Chondrocyte (in vitro differentiated cells): ENCODE measurements at regions not wholly inside any gene's neighbourhood (a gene's known extent, or its start where the extent isn't known, plus 50 kb on each side); places are given as distances from the start of the nearest gene placed in this dataset.

Source experiments
- DNase-seq: peaks from one replicate; pipeline ENCODE4 v3.0.0; 2021; ENCODE audit warnings: mixed read lengths, low spot score
- H3K27ac Mint-ChIP-seq: one replicate; pipeline ENCODE4 v1.8.0; 2021; ENCODE audit warnings: mild to moderate bottlenecking, moderate library complexity, mixed read lengths; ENCODE audit not compliant: unreplicated experiment
- H3K27me3 Mint-ChIP-seq: 2 replicates; pipeline ENCODE4 v1.8.0; 2021; ENCODE audit warnings: low read depth, mixed read lengths
- H3K36me3 Mint-ChIP-seq: 2 replicates; pipeline ENCODE4 v1.8.0; 2021; ENCODE audit warnings: low read depth, mixed read lengths
- H3K4me1 Mint-ChIP-seq: 2 replicates; pipeline ENCODE4 v1.8.0; 2021; ENCODE audit warnings: low read depth, mild to moderate bottlenecking, mixed read lengths
- H3K4me3 Mint-ChIP-seq: one replicate; pipeline ENCODE4 v1.8.0; 2021; ENCODE audit warnings: mild to moderate bottlenecking, moderate library complexity, mixed read lengths; ENCODE audit not compliant: unreplicated experiment
- H3K9me3 Mint-ChIP-seq: 2 replicates; pipeline ENCODE4 v1.8.0; 2021; ENCODE audit warnings: low read depth, mixed read lengths
- CTCF ChIP-seq: fragments of 200-600 bp; sonication (generic); IDR thresholded peaks from 2 replicates; pipeline ENCODE4 v1.5.0; 2021; ENCODE audit warnings: antibody characterized with exemption, mild to moderate bottlenecking, moderate library complexity

- DNase-seq = no peak
- no peak overlapping the region for H3K27ac Mint-ChIP-seq
- H3K9me3 Mint-ChIP-seq = peaks cover 1% of the 10 kb centered on the region
- no peaks in the 10 kb centered on the region for H3K27me3 Mint-ChIP-seq
- TF ChIP-seq CTCF = no peak
- no peaks in the 10 kb centered on the region for H3K36me3 Mint-ChIP-seq
- peaks cover 50% of the 10 kb centered on the region for H3K4me1 Mint-ChIP-seq
- no peak overlapping the region for H3K4me3 Mint-ChIP-seq
These were observed 437.7 kb upstream of the HS6ST1 start for GRCh38 chr2:128756365-128756717.

DNA sequence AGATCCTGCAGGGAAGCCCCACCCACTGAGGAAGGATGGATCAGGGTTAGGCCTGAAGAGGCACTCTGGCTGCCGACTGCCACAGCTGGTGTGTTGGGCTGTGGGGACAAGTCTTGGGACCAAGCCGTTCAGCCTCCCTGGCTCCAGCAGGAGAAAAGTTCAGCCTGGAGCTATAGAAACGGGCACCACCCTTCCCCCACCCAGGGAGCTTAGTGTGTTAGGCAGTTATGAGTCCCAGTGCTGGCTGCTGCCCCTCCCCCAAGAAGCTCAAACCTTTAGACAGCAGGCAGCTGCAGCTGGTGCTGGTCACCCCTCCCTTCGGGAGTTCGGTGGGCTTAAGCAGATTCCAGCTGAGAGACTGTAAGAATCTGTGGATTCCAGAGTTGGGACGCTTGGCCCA lies 447.1 kb upstream of the HS6ST1 start:
- no peaks in the 10 kb centered on the region for H3K4me1 Mint-ChIP-seq
- no peak overlapping the region for H3K27ac Mint-ChIP-seq
- peaks cover 5% of the 10 kb centered on the region for H3K27me3 Mint-ChIP-seq
- no peak overlapping the region for H3K4me3 Mint-ChIP-seq
- H3K36me3 Mint-ChIP-seq = peaks cover 13% of the 10 kb centered on the region
- DNase-seq = no peak
- TF ChIP-seq CTCF = no peak
- H3K9me3 Mint-ChIP-seq = peaks cover 29% of the 10 kb centered on the region

GRCh38 chr2:128768041-128768440 lies 449.4 kb upstream of the HS6ST1 start:
- Mint-ChIP-seq H3K27me3 (peaks cover 5% of the 10 kb centered on the region), H3K36me3 (peaks cover 7% of the 10 kb centered on the region), H3K4me1 (no peaks in the 10 kb centered on the region), H3K9me3 (peaks cover 11% of the 10 kb centered on the region), H3K27ac (no peak overlapping the region), H3K4me3 (no peak overlapping the region)
- DNase-seq = no peak
- TF ChIP-seq CTCF = no peak

- Mint-ChIP-seq H3K4me1 (no peaks in the 10 kb centered on the region), H3K9me3 (no peaks in the 10 kb centered on the region)
- no peak for TF ChIP-seq CTCF
These were observed 450.9 kb upstream of the HS6ST1 start for GRCh38 chr2:128769457-128770142.

DNA sequence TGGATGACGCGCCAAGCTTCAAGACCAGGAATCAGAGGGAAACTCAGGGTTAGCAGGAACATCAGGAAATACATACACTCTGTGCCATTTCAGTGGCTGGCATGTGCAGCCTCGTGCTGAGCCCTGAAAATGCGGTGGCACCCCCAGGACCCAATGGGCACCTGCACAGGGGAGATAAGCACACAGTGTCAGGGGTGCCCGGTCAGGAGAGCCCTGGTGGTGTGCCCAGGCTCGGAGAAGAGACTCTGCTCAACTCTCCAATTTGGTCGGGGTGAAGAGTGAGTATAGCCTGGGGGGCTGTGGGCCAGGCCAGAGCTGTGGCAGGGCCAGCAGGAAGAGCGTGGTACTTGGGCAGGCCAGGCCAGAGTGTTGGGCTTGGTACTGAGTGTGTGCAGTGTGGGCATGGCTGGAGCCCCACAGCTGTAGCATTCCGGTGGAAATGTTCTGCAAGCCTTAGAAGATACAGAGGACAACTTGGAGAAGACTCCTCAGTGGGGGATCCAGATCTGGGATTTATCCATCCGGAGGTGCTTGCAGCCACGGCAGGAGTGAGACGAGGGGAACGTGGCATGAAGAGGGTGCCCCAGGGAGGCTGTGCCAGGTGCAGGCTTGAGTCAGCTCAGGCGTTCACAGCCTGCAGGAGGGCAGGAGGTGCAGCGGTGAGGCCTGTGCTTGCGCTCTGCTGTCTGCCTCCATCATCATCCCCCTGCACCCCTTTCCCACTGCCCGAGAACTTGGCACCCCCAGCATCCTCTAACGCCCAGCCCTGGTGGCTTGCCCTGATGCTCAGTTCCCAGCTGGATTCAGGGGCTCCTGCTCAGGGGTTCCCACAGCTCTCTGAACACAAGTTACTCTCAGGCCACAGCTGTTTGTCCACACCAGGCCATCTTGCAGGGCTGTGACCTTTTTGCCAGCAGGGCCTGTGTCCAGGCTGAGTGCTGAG lies 451.7 kb upstream of the HS6ST1 start:
- H3K27me3 Mint-ChIP-seq = peaks cover 5% of the 10 kb centered on the region
- H3K4me1 Mint-ChIP-seq = no peaks in the 10 kb centered on the region
- no peak for TF ChIP-seq CTCF
- H3K4me3 Mint-ChIP-seq = no peak overlapping the region
- no peaks in the 10 kb centered on the region for H3K36me3 Mint-ChIP-seq
- no peaks in the 10 kb centered on the region for H3K9me3 Mint-ChIP-seq
- no peak for DNase-seq
- H3K27ac Mint-ChIP-seq = no peak overlapping the region

More at GRCh38 chr2:128769457-128770142, 450.9 kb upstream of the HS6ST1 start:
- peak overlapping the region; percentile 1 for H3K27ac Mint-ChIP-seq
- DNase-seq = no peak
- H3K4me3 Mint-ChIP-seq = no peak overlapping the region
- H3K27me3 Mint-ChIP-seq = peaks cover 5% of the 10 kb centered on the region
- no peaks in the 10 kb centered on the region for H3K36me3 Mint-ChIP-seq
